Stimulated activated CD8-positive, alpha-beta memory T cell treated with anti-CD3 and anti-CD28 coated beads, Interleukin-12 subunit alpha, Interleukin-12 subunit beta, amount 100 ng/mL, for 24 hours (primary cell): ENCODE measurements at regions not wholly inside any gene's neighbourhood (a gene's known extent, or its start where the extent isn't known, plus 50 kb on each side); places are given as distances from the start of the nearest gene placed in this dataset.
"Not testable (repeated sequence)": the region's sequence is repeated elsewhere in the genome, so short reads cannot be mapped to it uniquely, and the experiment has no call there.

Experiments used
- DNase-seq: peaks from one replicate; pipeline ENCODE4 v3.0.0-alpha.2; 2020; ENCODE audit errors: extremely low read depth

- DNase-seq, result no peak
These were observed 579.1 kb downstream of the C4orf33 start for GRCh38 chr4:129675036-129675435.

GRCh38 chr4:129676934-129677333, 581.0 kb downstream of the C4orf33 start:
- no peak for DNase-seq

- DNase-seq, result no peak
These were observed 586.6 kb downstream of the C4orf33 start for GRCh38 chr4:129682586-129682985.

GRCh38 chr4:129707949-129708348, 612.0 kb downstream of the C4orf33 start:
- DNase-seq, result no peak

GRCh38 chr4:129708784-129709183, 612.8 kb downstream of the C4orf33 start:
- DNase-seq, result no peak

- DNase-seq, result no peak
These were observed 642.2 kb downstream of the C4orf33 start for GRCh38 chr4:129738175-129738574.

- DNase-seq, result no peak
These were observed 651.8 kb downstream of the C4orf33 start for GRCh38 chr4:129747756-129748155.

GRCh38 chr4:129748991-129749390, 653.0 kb downstream of the C4orf33 start:
- DNase-seq, result no peak

- no peak for DNase-seq
These were observed 655.7 kb downstream of the C4orf33 start for GRCh38 chr4:129751646-129752045.

- DNase-seq, result no peak
These were observed 687.6 kb downstream of the C4orf33 start for GRCh38 chr4:129783596-129783995.

- no peak for DNase-seq
These were observed 692.5 kb downstream of the C4orf33 start for GRCh38 chr4:129788486-129788885.

GRCh38 chr4:129804461-129804981, 708.6 kb downstream of the C4orf33 start:
- no peak for DNase-seq

GRCh38 chr4:129806986-129807385, 711.0 kb downstream of the C4orf33 start:
- no peak for DNase-seq

GRCh38 chr4:129808242-129808641, 712.3 kb downstream of the C4orf33 start:
- no peak for DNase-seq

- no peak for DNase-seq
These were observed 725.1 kb downstream of the C4orf33 start for GRCh38 chr4:129821073-129821472.

- no peak for DNase-seq
These were observed 726.0 kb downstream of the C4orf33 start for GRCh38 chr4:129821963-129822362.

GRCh38 chr4:129822701-129823100, 726.7 kb downstream of the C4orf33 start:
- no peak for DNase-seq

- DNase-seq, result no peak
These were observed 727.2 kb downstream of the C4orf33 start for GRCh38 chr4:129823105-129823504.

- DNase-seq, result no peak
These were observed 733.4 kb downstream of the C4orf33 start for GRCh38 chr4:129829373-129829772.

GRCh38 chr4:129839687-129840086, 743.7 kb downstream of the C4orf33 start:
- DNase-seq, result no peak

GRCh38 chr4:129842096-129842495, 746.1 kb downstream of the C4orf33 start:
- DNase-seq, result no peak

- DNase-seq, result no peak
These were observed 756.5 kb downstream of the C4orf33 start for GRCh38 chr4:129852434-129852833.

- not testable (repeated sequence) for DNase-seq
These were observed 757.9 kb downstream of the C4orf33 start for GRCh38 chr4:129853685-129854467.

GRCh38 chr4:129862461-129862860, 766.5 kb downstream of the C4orf33 start:
- DNase-seq, result no peak
